Left renal pelvis (tissue), 4 donors: ENCODE measurements at regions not wholly inside any gene's neighbourhood (a gene's known extent, or its start where the extent isn't known, plus 50 kb on each side); places are given as distances from the start of the nearest gene placed in this dataset.
"Not testable (repeated sequence)": the region's sequence is repeated elsewhere in the genome, so short reads cannot be mapped to it uniquely, and the experiment has no call there.

Experiments
- DNase-seq, 4 donors: peaks; one replicate each; pipeline ENCODE4 v3.0.0-alpha.2; 2013; ENCODE audit warnings: low read depth in 4 of 4, low spot score in 3 of 4

DNA sequence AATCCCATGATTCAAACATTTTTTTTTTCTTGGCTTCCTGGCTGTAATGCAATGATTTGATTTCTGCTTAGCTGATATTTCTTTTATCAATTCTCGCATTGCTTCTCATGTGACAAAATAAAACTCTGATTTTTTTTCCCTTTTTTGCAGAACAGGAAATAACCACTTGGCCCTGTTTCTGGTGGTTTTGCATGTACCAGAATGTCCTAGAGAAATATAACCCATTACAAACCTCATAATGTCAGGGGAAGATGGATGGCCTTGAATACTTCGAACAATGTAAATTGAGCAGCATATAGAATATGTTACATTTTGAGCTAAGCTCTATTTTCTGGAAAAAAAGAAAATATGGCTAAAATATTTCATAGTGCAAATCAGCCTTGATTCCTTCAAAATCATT is 275.6 kb downstream of the RAP2B start:
- no peak for DNase-seq

DNA sequence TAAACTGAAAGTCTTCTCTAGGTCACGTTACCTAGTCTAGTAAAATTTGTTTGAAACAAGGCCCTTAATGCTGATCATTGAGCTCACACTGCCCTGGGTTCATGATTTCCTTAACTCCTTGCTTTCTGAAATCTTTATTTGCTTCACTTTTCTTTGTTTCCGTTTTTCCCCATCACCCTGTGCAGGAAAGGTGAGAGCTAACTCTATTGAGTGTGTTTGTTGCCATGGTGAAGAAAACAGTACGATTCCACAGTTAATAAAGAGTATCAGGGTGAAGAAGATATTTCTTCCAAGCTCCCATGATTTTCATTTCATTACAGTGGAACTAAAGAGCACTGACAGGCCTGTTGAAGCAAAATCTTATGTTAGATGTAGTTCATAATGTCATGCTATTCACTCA is 276.2 kb downstream of the RAP2B start:
- no peak for DNase-seq

DNA sequence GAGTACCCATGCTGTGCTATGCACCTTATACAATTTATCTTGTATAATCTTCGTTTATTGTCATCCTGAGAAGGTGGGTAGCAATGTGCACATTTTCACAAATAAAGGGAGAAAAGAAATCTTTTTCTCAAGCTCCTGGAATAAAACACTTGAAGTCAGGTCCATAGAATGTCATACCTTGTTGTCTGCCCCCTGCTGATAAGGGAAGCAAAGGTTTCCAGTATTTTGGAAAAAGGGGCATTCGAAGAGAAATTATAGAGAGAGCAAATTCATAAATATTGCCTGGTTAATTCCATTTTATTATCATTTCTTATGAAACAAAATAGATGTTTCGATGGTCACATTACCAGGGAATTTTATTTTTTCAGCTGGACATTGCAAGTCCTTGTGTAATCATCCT is 277.8 kb downstream of the RAP2B start:
- no peak for DNase-seq

DNA sequence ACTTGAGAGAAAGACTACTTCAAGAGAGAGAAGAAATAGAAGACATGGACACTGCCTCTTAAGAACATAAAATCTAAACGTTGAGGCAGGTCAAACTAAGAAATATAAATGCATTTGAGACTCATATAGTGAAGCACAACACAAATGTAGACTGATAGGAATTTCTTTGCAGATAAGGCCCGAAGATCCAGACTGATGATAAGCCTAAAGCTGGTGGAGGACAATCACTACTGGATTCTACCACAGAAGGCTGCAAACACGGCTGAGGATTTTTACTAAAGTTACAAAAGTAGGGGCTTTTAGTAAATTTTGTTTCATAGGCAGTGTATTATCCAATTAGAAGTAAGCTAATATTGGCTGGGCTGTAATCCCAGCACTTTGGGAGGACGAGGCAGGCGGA is 278.3 kb downstream of the RAP2B start:
- no peak for DNase-seq

DNA sequence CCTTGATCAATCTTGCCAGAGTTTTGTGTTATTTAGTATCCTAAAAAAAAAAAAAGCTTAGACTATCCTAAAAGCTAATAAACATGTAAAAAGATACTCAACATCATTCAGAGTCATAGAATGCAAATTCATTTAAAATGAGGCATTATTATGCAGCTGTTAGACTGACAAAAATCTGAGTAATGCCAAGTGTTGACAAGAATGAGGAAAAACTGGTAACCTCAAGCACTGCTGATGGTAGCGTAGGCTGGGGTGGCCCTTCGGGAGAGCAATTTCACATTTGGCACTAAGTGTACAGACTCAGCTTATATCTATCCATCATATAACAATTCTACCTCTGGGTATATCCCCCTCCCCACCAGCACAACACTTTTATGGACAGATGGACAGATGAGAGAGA is 280.4 kb downstream of the RAP2B start:
- DNase-seq: no peak

DNA sequence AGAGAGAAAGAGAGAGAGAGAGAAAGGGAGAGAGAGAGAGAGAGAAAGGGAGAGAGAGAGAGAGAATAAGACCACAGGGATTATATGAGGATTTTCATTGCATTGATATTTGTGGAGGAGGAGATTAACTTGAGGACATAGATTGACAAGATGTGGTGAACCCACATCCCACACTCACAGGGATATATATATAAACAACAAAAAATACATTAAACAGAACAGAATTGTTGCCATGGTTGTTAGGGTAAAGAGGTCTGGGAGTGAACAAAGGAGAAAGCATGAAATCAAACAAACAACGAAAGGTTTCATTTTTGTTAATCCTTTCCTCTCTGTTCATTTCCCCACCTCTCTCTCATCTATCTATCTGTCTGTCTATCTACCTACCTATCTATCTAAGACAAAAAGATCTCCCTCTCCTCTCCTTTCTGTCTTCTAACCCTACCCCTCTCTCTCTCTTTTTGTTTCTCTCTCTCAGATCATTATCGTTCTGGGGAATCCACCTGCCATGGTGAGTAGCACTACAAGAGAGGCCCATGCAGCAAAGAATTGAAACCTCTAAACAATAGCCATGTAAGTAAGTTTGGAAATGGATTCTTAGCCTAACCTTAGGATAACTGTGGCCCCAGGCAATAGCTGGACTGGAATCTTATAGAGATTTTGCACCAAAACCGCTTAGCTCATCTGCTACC is 280.9 kb downstream of the RAP2B start:
- DNase-seq: no peak

DNA sequence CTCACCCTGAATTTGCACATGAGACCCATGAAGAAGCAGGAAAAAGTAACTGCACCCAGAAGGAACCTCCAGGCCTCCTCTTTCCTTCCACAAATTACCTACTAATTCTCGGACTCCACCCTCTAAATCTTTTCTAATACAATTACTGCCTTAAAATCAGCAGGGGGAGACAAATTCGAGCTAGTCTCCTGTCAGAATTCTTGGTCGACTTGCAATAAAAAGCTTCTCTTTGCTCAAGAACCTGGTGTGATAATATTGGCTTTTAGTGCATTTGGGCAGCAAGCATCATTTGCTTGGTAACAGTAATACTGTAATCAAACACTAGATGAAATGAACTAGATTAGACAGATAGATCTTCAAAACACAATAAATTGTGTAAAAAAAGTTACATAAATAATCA is 281.9 kb downstream of the RAP2B start:
- no peak for DNase-seq

DNA sequence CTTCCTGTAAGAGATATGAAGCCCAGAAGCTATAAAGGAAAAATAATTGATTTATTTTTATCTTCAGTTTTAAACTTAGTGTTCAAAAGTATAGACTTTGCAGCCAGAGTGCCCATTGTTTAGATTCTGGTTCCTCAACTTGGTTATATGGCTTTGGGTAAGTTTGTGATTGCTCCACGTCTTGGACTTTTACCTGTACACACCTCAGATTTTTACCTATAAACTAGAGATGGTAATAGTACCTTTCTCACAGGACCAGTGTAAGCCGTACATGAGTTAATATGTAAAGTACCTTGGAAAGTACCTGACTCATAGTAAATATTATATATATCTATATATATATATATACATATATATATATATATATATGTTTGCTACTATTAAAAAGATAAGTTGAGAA is 283.8 kb downstream of the RAP2B start:
- no peak for DNase-seq

DNA sequence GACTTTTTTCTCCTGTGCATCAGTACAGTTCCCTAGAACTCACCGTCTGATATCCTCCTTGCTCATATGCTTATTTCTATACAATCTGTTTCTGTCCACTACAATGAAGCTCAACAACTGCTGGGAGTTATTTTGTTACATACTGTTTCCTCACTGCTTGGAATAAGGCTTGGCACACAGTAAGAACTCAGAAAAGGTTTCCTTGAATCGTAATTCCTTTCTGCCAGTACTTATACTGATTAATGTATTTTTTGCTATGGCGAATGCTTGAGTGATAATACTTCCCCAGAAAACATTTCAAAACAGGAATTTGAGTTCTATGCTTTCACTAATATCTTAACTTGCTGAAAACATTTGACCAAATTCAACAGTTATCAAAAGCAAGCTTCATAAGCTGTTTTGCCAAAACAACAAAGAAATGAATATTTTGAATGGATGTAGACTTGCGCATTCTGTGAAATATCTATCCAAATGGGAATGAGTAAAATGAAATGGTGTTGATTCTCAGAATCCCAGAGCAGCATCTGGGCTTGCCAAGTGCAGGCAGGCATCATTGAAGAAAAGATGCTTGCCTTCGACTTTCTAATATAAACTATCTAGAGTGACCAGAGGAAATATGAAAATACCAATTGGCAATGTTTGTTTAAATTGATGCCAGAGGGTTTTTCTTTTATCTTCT is 286.3 kb downstream of the RAP2B start:
- no peak for DNase-seq

DNA sequence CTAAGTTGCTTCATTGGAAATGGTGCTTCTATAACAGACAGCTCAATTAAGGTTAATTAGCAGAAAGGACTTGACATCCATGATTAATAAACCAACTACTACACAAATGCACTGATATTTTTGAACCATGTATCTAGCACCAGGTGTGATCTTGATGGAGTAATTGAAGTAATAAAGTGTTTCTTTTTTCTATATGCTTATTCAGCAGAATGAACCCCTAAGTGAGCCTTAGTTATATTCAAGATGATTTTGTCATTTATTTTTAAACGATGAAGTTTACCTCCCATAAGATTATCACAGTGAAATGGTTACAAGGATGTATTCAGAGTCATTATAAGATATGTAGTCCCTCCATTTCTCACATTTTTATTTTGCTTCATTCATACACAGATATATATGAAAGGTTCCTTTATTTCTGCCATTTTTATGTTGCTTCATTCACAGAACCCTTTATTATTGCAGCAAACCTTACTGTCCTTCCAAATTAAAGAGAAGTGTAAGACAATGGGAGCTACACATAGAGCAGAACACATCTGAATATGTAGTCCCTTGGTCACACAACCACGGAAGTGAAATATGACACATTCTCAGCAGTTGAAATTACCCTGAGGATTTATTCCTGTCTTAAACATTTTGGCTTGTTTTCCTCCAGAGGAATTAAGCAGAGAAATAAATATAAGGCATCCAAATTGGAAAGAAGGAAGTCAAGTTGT is 295.0 kb downstream of the RAP2B start:
- no peak for DNase-seq

DNA sequence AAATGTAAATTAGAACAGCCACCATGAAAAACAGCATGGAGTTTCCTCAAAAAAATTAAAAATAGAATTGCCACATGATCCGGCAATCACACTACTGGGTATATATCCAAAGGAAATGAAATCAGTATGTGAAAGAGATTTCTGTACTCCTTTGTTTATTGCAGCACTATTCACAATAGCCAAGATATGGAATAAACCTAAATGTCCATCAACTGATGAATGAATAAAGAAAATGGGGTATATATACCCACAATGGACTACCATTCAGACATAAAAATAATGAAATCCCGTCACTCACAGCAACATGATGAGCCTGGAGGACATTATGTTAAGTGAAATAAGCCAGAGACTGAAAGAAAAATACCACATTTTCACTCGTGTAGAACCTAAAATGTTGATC is 296.9 kb downstream of the RAP2B start:
- DNase-seq: no peak

DNA sequence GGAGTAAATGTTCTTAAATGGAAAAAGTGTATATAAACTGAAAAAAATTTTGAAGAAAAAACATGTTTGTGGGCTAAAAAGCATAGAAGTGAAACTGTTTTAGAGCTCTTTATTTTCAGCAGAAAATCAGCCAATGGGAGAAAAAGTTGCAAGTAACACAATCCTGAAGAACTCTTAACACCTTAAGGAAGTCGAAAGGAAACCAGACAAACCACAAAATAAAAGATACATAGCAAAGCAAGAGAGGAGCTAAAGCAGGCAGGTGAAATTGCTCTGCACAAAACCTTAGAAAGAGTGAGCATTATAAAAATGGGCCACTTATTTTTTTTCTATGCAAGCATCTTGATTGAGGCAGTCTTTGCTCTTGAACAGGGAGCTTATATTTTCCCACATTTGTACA is 300.5 kb downstream of the RAP2B start:
- no peak for DNase-seq

DNA sequence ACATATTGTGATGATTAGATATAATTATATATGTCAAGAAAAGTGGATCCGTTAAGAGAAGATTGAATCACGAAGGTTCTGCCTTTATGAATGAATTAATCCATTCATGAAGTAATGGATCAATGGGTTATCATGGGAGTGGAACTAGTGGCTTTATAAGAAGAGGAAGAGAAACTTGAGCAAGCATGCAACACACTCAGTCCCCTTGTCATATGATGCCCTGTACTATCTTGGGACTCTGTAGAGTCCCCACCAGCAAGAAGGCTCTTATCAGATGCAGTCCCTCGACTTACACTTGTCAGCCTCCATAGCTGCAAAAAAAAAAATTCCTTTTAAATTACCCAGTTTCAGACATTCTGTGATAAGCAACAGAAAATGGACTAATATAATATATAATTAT is 301.9 kb downstream of the RAP2B start:
- no peak for DNase-seq

DNA sequence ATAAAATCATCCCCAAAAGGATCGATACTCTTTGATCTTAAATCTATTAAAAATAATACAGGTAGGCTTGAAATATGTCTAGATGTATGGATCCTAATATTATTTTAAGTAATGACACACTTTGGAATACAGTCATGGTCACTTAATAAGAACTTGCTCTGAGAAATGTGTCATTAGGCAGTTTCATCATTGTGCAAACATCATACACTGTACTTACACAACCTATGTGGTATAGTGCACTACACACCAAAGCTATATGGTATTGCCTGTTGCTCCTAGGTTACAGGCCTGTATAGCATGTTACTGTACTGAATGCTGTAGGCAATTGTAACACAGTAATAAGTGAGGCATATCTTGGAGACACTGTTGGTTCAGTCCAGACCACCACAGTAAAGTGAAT is 307.1 kb downstream of the RAP2B start:
- DNase-seq: no peak

DNA sequence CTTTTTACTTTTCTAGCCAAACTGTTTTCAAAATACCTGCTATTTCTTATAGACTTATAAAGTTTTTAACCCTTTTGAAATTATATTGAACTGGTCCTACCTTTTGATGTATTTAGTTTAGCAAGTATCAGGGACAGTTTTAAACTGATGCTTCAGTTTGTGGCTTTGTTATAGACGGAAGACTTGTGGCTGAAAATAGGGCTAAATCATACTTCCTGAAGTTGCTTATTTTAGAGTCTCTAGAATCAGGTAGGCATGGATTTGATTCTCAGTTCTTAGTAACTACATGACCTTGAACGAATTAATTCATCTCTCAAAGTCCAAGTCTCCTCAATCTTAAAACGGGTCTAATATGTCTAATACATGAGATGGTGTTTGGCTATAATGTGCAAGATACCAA is 322.8 kb downstream of the RAP2B start:
- DNase-seq: no peak

DNA sequence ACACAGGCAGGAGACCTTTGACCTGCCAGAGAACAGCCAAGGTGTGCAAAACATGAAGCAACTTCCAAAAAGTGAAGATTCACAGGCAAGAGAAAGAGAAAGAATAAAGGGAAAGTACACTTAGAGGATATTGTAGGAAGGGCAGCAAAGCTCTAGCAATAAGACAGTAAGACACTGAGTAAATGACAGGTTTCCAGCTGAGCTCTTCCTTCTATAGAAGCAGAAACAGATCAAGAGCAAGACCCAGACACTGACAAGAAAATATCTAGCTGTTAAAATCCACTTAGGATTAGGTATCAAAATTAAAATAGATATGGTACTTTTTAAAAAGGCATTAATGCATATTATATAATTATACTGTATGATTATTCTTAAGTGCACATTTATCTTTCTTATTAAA is 333.4 kb downstream of the RAP2B start:
- DNase-seq: no peak

DNA sequence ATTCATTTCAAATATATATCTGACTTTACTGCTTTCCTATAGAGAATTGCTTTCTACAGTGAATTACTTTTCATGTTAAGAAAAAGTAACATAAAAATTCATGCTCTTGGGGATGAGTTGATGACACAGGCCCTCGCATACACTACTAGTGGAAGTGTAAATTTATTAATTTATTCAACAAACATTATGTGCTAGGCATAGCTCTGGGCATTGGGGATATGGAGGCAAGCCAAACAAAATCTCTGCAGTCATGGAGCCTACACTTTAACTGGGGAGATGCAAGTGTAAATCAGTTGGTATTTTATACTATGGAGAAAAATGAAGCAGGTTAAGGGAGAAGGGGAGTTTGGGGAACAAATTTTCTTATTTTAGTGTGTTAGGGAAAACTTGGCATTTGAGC is 340.7 kb downstream of the RAP2B start:
- no peak for DNase-seq

DNA sequence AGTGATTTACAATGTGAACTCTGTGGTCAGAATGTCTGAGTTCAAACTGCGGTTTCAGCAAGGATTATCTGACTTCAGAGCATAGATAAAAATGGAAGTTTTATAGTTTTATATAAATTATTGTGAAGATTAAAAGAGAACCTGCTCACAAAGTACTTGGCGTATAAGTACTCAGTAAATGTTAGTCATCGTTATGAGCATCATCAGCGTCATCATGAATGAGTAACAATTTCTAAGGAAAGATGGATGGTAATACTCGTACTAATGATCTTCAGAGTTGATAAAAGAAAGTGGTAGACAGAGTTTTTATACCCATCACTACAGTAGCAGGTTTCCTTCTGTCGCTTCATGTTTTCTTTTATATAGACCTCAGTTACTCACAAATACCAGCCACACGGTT is 341.8 kb downstream of the RAP2B start:
- DNase-seq: no peak

DNA sequence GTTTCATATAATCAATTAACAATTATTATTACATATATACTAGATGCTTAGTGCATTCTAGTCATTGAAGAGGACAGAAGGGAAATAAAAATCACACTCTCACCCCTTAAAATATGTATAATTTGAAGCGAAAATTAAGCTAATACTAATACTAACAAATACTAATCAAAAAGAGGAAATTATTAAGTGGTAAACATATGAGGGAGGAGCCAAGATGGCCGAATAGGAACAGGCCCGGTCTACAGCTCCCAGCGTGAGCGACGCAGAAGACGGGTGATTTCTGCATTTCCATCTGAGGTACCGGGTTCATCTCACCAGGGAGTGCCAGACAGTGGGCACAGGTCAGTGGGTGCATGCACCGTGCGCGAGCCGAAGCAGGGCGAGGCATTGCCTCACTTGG is 344.2 kb downstream of the RAP2B start:
- not testable (repeated sequence) for DNase-seq

DNA sequence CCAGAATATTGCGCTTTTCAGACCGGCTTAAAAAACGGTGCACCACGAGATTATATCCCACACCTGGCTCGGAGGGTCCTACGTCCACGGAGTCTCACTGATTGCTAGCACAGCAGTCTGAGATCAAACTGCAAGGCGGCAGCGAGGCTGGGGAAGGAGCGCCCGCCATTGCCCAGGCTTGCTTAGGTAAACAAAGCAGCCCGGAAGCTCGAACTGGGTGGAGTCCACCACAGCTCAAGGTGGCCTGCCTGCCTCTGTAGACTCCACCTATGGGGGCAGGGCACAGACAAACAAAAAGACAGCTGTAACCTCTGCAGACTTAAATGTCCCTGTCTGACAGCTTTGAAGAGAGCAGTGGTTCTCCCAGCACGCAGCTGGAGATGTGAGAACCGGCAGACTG is 344.7 kb downstream of the RAP2B start:
- DNase-seq: not testable (repeated sequence)

DNA sequence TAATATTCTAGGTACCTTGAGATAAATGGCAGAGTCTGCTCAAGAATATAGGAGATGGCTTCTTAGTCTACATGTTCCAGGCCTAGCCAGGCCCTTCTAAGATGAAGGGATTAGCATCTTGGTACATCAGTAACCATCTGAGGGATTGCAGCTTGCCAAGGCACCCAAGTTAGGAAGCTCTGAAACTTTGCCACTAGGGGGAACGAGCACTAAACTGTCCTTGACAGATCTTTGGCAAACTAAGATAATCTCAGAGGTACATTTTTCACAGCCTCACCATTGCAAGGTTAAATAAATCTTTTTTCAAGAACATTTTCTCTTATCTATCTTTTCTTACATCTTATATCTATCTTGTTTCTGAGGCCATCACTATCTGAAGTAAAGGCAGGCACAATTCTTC is 351.2 kb downstream of the RAP2B start:
- DNase-seq: no peak

DNA sequence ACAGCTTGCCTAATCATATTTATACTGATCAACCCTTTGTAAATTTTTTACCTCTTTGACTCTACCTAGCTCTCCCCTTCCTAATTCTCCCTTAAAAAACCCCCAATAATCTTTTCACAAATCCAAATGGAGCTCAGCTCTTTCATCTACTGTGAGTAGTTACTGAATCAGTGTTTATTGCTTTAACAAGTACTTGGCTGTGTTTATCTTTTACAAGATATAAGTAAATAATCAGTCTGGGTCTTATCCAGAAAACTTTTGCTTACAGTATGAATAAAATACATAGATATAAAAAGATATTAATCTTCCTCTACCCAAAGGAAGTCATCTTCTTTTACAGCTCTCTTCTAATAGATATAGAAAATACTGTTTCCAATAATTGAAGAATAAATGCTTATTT is 366.4 kb downstream of the RAP2B start:
- DNase-seq: no peak
